ENCODE measurements at regions not wholly inside any gene's neighbourhood (a gene's known extent, or its start where the extent isn't known, plus 50 kb on each side); places are given as distances from the start of the nearest gene placed in this dataset.
A peak's percentile ranks its signal among the peaks of the same experiment; 100 is the strongest.

- no peak for DNase-seq
Observed at GRCh38 chr15:62734706-62735105, 307.8 kb upstream of the TPM1 start.

DNA sequence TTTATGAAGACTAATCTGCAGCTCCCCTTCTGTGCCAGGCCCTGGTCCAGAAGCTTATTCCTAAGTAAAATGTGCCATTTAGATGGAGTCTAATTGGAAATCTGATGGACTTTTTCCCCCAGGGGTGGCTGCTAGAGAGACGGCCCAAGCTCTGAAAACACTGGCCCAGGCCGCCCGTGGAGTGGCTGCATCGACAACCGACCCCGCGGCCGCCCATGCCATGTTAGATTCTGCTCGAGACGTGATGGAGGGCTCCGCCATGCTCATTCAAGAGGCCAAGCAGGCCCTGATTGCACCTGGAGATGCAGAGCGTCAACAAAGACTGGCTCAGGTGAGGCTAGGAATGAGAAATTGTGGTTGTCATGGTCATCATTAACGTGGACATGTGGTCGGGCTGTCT, 305.8 kb upstream of the TPM1 start:
- no peak for DNase-seq

DNA sequence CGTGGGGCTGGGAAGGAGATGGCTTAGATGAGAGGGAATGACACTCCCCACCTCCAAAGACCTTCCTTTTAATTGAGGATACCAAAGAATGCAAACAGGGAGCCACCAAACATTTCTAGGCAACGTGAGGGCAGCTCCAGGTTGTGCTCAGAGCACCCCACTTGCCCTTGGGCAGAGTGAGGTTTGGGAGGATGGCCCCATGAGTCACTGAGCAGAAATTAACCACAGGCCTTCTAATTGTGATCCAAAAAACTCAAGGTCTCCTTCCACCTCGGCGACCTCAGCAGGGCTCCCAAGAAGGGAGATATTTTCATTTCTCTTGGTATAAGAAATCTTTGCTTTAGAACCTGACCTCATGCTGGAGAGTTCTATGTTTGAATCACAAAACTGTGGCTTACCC, 305.0 kb upstream of the TPM1 start:
- DNase-seq, result no peak

DNA sequence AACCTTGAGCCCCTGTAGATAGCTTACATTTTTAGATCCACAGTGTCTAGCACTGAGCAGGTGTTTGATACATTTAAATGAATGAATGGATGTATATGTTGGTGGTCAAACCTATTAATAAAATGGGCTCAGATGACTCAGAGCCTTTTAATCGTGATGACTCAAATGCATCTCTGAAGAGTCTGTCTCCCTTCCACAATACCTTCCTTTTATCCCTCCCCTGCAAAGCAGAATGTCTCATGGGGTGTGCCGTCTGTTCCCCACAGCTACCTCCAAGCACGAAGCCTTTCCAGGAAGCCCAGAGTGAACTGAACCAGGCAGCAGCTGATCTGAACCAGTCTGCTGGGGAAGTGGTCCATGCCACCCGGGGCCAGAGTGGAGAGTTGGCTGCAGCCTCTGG, 303.5 kb upstream of the TPM1 start:
- no peak for DNase-seq

DNA sequence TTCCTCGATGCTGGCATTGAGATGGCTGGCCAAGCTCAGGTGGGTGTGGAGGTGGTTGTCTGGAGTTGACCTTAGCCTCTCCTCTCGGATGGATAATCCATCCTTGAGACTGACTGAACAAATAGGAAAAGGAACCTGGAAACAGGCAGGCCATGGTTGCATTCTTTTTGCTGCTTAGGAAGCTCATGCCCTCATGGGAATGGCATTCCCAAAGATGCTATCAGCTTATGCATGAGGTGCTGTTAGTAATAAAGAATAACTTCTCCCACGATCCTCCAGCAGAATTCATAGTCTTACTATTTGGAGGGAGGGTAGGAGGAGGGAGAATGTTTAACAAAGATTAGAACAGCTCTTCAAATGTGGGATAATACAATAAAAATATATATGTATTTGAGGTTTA, 303.0 kb upstream of the TPM1 start:
- no peak for DNase-seq

DNA sequence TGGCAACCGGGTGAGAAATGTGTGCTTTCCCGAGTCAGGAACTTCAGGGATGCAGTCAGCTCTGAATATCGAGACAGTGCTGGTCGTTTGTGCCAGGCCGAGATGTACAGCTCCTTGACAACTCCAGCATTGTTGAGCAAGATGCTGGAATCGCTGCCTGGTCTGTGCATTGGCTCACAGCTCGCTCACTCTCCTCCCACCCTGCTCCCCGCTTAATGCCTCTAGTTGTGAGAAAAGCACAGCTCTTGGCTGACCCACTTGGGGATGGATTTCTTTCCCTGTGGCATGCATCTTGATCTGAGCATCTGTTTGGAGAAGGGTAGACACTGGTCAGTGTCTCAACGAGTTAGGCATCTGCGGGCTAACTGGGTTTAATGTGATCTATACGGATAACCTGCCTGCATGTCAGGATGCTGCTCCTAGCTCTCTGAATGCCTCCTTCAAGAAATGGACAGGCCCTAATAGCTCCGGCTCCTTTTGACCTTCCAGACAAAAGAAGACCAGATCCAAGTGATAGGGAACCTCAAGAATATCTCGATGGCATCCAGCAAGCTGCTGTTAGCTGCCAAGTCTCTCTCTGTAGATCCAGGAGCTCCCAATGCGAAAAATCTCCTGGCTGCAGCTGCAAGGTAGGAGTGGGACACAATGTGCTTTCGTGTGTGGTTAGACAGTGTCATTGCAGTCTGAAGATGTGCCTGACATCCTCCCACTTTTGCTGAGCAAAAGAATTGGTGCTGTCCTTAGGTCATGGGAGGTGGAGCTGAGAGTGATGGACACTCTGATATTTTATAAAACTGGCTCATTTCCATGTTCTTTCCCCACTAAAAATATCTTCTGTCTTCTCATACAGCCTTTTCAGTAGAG, 302.2 kb upstream of the TPM1 start:
- no peak for DNase-seq

- DNase-seq, result no peak
Observed at GRCh38 chr15:62741106-62741505, 301.4 kb upstream of the TPM1 start.

- peak; percentile 49 for DNase-seq
Observed at GRCh38 chr15:62742409-62743171, 300.0 kb upstream of the TPM1 start.

- DNase-seq, result no peak
Observed at GRCh38 chr15:62745621-62746225, 296.8 kb upstream of the TPM1 start.

GRCh38 chr15:62748196-62748595, 294.4 kb upstream of the TPM1 start:
- no peak for DNase-seq

GRCh38 chr15:62749036-62749815, 293.3 kb upstream of the TPM1 start:
- no peak for DNase-seq

DNA sequence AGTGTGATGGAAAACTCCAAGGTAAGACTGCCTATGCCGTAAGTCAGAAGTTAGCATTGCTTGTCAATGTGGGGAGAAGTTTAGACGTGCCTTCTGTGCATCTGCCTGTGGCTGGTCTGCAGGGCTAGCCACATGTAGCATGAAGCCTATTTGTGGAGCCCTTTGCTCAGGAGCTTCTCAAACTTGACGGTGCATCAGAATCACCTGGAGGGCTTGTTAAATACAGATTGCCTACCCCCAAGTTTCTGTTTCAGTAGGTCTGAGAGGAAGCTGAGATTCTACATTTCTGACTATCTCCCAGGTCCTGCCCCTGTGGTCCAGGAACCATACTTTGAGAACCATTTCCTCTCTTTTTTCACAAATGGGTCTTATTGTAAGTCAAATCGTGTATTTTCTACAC, 292.1 kb upstream of the TPM1 start:
- DNase-seq, result no peak

GRCh38 chr15:62752657-62753517, 289.7 kb upstream of the TPM1 start:
- DNase-seq, result no peak

GRCh38 chr15:62753518-62754221, 288.9 kb upstream of the TPM1 start:
- DNase-seq, result no peak

- DNase-seq, result no peak
Observed at GRCh38 chr15:62756326-62756994, 286.1 kb upstream of the TPM1 start.

- no peak for DNase-seq
Observed at GRCh38 chr15:62756995-62757360, 285.6 kb upstream of the TPM1 start.

GRCh38 chr15:62757535-62757934, 285.0 kb upstream of the TPM1 start:
- DNase-seq, result no peak

DNA sequence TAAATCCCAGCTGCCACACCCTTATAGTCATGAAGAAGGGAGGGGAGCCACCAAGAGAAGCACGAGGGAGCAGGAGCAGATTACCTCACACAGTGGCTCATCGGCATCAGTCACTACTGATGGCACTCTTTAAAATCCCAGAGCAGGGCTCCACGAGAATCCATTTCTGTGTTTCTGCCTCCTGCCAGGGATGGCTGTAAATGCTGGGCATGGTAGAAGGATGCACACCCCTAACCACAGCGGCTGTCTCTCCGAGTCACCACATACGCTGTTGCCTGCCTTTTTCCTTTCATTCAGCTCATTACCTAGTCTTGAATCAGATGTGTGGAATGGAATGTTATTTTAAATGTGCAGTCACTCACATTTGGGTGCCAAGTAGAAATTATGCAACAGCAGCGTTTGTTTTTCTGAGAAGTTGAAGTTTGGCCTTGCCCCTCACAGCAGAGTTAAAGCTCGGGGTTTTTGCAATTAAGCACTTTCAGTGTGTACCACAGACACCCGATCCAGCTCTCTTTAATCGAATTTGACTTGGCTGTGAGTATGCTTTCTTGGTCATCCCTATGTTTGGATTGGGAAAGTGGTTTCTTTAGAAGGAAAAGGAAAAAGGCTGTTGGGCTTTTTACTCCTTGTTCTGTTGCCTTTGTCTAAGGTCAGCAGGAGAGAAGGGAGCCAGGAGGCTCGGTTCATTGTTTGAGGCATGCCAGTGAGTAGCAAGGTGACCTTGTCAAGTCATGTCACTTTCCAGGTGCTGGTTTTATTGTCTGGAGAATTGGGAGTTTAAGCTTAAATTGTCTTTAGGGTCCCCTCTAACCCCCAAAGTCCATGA, 284.2 kb upstream of the TPM1 start:
- DNase-seq, result no peak

DNA sequence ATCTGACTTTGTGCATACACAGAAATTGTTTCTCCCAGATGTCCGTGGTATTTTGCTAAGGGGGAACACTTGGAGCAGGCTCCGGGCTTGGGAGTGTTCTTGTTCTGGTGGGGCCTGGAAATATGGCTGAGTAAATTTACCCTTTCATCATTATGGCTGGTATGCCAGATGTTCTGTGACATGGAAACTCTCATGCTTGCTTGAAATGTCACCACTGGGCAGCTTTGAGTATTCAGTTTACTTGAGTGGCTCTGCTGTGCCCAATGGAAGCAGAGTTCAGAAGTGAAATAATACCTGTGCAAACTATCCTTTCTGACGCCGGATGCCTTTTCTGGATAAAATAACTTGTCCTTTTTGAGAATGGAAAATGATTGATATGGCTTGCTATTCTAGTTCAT, 283.6 kb upstream of the TPM1 start:
- no peak for DNase-seq

- DNase-seq, result no peak
Observed at GRCh38 chr15:62760538-62760937, 282.0 kb upstream of the TPM1 start.

Data from activated CD4-positive, alpha-beta T cell treated with anti-CD3 and anti-CD28 coated beads, Interleukin-2, Interleukin-6, amounts not matched to agents 100 ng/mL and 50 ng/mL, durations not matched to agents 16 hours and 8 hours (primary cell).